RWPE2 (cell line): ENCODE measurements at regions not wholly inside any gene's neighbourhood (a gene's known extent, or its start where the extent isn't known, plus 50 kb on each side); places are given as distances from the start of the nearest gene placed in this dataset.

Source experiments
- ATAC-seq: fragments of 200-7000 bp; cut with Tn5 transposase; 3 replicates; pipeline ENCODE4 v1.9.1; 2021; ENCODE audit warnings: low read depth
- DNase-seq: peaks from one replicate; pipeline ENCODE4 v3.0.0-alpha.2; 2020; ENCODE audit warnings: low spot score
- H3K27ac ChIP-seq: fragments of 450-650 bp; 2 replicates; pipeline ENCODE4 v1.5.1; 2017; ENCODE audit warnings: mild to moderate bottlenecking; ENCODE audit not compliant: poor library complexity, severe bottlenecking
- H3K27me3 ChIP-seq: fragments of 250-450 bp; sonication (Bioruptor Pico); 2 replicates; pipeline ENCODE4 v1.5.1; 2021; ENCODE audit warnings: mild to moderate bottlenecking, moderate library complexity; ENCODE audit not compliant: insufficient read depth, poor library complexity, severe bottlenecking
- H3K36me3 ChIP-seq: fragments of 250-450 bp; sonication (Bioruptor Pico); 2 replicates; pipeline ENCODE4 v1.5.1; 2020; ENCODE audit warnings: low read depth, mild to moderate bottlenecking, moderate library complexity
- H3K4me1 ChIP-seq: fragments of 250-450 bp; sonication (Bioruptor Pico); 2 replicates; pipeline ENCODE4 v1.5.1; 2021; ENCODE audit warnings: mild to moderate bottlenecking, moderate library complexity; ENCODE audit not compliant: insufficient read depth, poor library complexity, severe bottlenecking
- H3K4me3 ChIP-seq: fragments of 250-450 bp; sonication (Bioruptor Pico); 2 replicates; pipeline ENCODE4 v1.5.1; 2021; ENCODE audit warnings: mild to moderate bottlenecking, moderate library complexity; ENCODE audit not compliant: severe bottlenecking
- H3K9me3 ChIP-seq: fragments of 250-450 bp; sonication (Bioruptor Pico); 2 replicates; pipeline ENCODE4 v1.5.1; 2021; ENCODE audit warnings: mild to moderate bottlenecking, moderate library complexity; ENCODE audit not compliant: severe bottlenecking
- CTCF ChIP-seq: fragments of 450-650 bp; IDR thresholded peaks from one replicate; pipeline ENCODE4 v1.5.1; 2017; ENCODE audit warnings: mild to moderate bottlenecking, moderate library complexity; ENCODE audit not compliant: poor library complexity, severe bottlenecking

GRCh38 chr4:121266982-121267381 lies 102.9 kb upstream of the TNIP3 start:
- Histone ChIP-seq H3K4me1 (peaks cover 2% of the 10 kb centered on the region), H3K9me3 (no peaks in the 10 kb centered on the region), H3K27ac (no peak overlapping the region), H3K27me3 (no peaks in the 10 kb centered on the region), H3K4me3 (no peak overlapping the region), H3K36me3 (no peaks in the 10 kb centered on the region)
- ATAC-seq = no peak
- TF ChIP-seq CTCF = no peak
- DNase-seq = no peak

- DNase-seq (no peak), ATAC-seq (peak; percentile 10; the same call in 1 of the 3 replicates)
- H3K36me3 ChIP-seq = no peaks in the 10 kb centered on the region
- peak overlapping the region; percentile 65 for H3K27ac ChIP-seq
- H3K4me1 ChIP-seq = peaks cover 17% of the 10 kb centered on the region
- H3K9me3 ChIP-seq = no peaks in the 10 kb centered on the region
- no peak overlapping the region for H3K4me3 ChIP-seq
- no peaks in the 10 kb centered on the region for H3K27me3 ChIP-seq
- no peak for TF ChIP-seq CTCF
Observed at GRCh38 chr4:121256887-121257466, 92.9 kb upstream of the TNIP3 start.

GRCh38 chr4:121255986-121256750 lies 92.0 kb upstream of the TNIP3 start:
- DNase-seq (no peak), ATAC-seq (peak; percentile 99)
- peak overlapping the region; percentile 65 for H3K27ac ChIP-seq
- no peak for TF ChIP-seq CTCF
- H3K27me3 ChIP-seq = no peaks in the 10 kb centered on the region
- no peaks in the 10 kb centered on the region for H3K9me3 ChIP-seq
- H3K36me3 ChIP-seq = no peaks in the 10 kb centered on the region
- peaks cover 17% of the 10 kb centered on the region for H3K4me1 ChIP-seq
- H3K4me3 ChIP-seq = no peak overlapping the region

- Histone ChIP-seq H3K4me3 (no peak overlapping the region), H3K27me3 (no peaks in the 10 kb centered on the region), H3K27ac (no peak overlapping the region), H3K36me3 (no peaks in the 10 kb centered on the region), H3K9me3 (no peaks in the 10 kb centered on the region), H3K4me1 (peaks cover 17% of the 10 kb centered on the region)
- no peak for DNase-seq
- TF ChIP-seq CTCF = no peak
- no peak for ATAC-seq
Observed at GRCh38 chr4:121253961-121254360, 89.8 kb upstream of the TNIP3 start.
